ENCODE measurements at regions not wholly inside any gene's neighbourhood (a gene's known extent, or its start where the extent isn't known, plus 50 kb on each side); places are given as distances from the start of the nearest gene placed in this dataset.

DNA sequence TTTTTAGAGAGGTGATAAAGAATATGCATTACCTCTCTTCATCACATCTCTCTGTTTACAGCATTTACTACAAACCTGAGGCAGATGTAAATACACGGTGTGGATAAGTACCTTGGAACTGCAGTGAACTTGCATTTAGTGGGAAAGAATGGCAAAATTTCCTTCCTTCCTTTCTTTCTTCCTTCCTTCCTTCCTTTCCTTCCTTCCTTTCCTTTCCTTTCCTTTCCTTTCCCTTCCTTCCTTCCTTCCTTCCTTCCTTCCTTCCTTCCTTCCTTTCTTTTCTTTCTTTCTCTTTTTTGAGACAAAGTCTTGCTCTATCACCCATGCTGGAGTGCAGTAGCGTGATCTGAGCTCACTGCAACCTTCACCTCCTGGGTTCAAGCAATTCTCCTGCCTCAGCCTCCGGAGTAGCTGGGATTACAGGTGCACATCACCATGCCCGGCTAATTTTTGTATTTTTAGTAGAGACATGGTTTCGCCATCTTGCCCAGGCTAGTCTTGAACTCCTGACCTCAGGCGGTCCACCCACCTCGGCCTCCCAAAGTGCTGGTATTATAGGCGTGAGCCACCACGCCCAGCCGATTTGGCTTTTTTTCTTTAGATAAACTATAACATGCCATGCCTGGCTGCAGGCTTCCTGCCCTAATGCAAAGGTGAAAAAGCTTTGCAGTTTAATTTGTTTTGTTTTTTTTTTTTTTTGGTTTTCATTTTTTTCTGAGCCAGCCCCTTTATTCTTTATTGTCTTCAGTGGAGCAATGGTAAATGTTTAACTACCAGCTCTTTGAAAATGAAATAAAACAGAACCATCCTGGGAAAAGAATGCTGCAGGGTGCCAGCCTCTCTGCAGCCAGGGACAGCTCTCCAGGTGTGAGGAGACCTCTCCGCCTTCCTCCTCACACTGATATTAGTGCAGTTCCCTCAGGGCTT lies 64.2 kb upstream of the NEDD9 start:
- DNase-seq (ENCODE audit: low read depth, low spot score), result no peak

DNA sequence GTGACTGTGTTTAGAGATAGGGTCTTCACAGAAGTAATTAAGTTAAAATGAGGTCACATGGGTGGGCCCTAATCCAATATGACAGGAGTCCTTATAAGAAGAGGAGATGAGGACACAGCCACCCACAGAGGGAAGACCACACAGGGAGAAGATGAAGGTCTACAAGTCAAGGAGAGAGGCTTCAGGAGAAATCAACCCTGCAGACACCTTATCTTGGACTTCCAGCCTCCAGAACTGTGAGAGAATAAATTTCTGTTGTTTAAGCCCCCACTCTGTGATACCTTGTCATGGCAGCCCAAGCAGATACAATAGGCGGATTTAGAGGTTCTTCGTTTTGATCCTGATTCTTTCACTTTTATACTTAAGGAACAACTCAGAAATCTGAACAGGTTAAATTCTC lies 63.5 kb upstream of the NEDD9 start:
- no peak for DNase-seq (ENCODE audit: low read depth, low spot score)

DNA sequence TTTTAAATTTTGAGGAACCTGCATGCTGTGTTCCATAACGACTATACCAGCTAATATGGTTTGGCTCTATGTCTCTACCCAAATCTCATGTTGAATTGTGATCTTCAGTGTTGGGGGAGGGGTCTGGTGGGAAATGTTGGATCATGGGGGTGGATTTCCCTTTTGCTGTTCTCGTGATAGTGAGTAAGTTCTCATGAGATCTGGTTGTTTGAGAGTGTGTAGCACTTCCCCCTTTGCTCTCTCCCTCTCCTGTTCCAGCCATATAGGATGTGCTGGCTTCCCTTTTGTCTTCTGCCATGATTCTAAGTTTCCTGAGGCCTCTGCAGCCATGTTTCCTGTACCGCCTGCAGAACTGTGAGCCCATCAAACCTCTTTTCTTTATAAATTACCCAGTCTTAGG lies 61.8 kb upstream of the NEDD9 start:
- no peak for DNase-seq (ENCODE audit: low read depth, low spot score)

- DNase-seq (ENCODE audit: low read depth, low spot score), result no peak
Measured at GRCh38 chr6:11292594-11293236, 60.2 kb upstream of the NEDD9 start.

DNA sequence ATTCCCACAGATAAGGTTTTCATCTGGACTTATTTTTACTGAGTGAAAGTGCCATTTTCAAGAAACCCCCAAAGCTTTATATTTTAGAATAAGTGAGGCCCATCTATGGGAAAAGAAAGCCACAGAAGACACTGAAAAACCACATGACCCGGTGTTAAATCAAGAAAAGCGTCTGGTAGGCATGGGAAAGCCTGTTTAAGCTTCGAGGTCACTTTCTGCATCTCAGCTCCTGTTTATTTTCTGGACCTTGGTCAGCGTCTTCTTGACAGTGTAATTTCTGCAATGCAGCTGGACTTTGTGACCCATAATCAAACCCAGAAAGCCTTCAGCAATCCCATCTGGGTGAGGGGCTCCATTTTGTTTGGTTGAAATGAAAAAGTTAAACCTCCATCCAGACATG lies 59.6 kb upstream of the NEDD9 start:
- no peak for DNase-seq (ENCODE audit: low read depth, low spot score)

- no peak for DNase-seq (ENCODE audit: low read depth, low spot score)
Measured at GRCh38 chr6:11291582-11291981, 59.1 kb upstream of the NEDD9 start.

- DNase-seq (ENCODE audit: low read depth, low spot score), result no peak
Measured at GRCh38 chr6:11290027-11290426, 57.6 kb upstream of the NEDD9 start.

DNA sequence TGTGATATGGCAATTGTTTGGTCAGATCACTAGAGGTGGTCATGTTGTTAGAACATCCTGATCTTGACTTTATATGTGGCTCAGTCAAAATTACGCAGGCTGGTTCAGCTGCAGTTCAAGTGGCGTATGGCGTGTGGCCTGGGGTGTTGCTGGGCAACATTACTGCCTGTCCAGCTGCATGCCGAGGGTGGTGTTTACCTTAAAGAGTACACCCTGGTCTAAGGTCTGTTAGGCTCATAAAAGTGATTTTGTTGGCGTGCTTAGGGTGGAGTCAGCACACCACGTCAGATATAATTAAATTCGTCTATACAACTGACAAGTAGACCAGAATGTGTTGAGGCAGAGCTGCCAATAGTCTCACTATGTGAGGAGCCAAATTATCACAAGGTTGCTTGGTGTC lies 55.6 kb upstream of the NEDD9 start:
- DNase-seq (ENCODE audit: low read depth, low spot score), result no peak

- no peak for DNase-seq (ENCODE audit: low read depth, low spot score)
Measured at GRCh38 chr6:11284996-11285395, 52.5 kb upstream of the NEDD9 start.

DNA sequence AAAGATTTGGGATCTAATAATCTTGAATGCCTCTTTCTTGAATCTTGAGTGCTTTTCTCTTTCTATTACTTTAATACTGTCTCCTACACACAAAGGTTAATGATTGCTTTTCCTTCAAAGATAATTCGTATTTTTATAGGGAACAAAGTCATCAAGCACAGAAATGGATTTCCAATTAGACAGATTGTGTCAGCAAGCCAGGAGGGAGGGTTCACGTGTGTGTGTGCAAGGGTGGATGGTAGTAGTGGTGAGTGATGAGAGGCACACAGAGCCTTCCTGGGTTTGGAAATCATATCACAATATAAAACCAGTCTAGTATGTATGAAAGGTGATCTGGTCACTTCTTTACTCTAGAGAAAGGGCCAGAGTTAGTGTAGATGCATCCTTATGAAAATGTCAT lies 51.2 kb upstream of the NEDD9 start:
- DNase-seq (ENCODE audit: low read depth, low spot score), result no peak

GRCh38 chr6:11282875-11283274 lies 50.4 kb upstream of the NEDD9 start:
- DNase-seq (ENCODE audit: low read depth, low spot score), result no peak
